DMS153 treated with DMSO at 0.1 percent for 48 hours (cell line): ENCODE measurements at regions not wholly inside any gene's neighbourhood (a gene's known extent, or its start where the extent isn't known, plus 50 kb on each side); places are given as distances from the start of the nearest gene placed in this dataset.

Experiments
- DNase-seq: peaks from one replicate; lab custom pipeline; 2025; ENCODE audit not compliant: unreplicated experiment; lab: John Stamatoyannopoulos, UW

DNA sequence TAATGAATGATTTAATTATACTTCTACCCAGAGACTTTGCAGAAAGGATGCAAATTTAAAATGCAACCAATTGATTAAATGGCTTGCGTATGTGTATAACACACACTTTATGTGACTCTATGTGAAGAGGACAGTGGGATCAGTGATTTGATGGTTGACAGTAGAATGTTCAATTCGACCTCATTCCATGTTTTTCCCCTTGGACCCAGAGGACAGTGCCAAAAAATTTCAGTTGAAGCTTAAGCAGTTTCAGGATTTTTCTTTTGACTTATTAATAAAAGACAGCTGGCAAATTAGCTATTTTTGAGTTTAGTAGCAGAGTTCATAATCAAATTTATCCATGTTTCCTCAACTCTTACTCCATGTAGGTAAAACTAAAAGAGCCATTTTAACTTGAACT, 742.4 kb upstream of the NR2F2 start:
- no peak for DNase-seq

DNA sequence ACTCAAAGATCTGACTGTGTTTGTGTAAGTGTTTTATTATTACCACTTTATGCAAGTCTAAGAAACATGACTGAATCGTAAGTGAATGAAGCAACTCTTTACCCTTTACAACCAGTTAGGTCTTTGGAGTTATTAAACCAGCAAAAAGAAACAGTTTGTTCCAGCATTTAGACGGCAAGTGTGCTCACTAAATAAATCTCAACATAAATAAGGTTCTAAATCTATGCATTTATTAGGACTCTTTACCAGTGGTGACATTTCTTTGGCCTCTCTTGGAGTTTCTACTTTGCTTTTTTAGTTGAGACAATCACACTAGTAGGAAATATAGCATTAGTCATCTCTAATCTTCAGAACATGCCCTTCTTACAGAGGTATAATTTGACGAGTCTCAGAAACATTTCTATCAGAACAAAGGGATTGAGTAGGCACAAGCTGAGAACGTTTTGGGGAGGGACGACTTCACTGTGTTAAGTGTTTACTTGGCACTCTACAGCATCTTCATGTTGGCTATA, 739.9 kb upstream of the NR2F2 start:
- no peak for DNase-seq

DNA sequence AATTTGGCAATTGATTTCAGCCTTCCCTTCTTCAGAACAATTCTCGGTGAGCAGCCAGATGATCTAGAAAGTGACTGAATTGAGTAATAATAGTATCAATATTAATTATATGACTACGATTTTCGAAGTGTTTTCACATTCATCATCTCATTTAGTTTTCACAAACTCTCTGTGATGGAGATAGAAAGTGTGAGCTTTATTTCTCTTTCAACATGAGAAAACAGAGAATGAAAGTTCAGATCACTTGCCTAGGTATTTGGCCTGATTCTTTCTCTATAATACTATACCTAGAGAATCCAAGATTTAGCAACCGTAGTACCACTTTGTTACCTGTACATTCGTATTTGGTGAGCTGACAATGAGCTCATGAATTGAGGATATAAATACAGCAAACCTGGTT, 739.2 kb upstream of the NR2F2 start:
- no peak for DNase-seq

DNA sequence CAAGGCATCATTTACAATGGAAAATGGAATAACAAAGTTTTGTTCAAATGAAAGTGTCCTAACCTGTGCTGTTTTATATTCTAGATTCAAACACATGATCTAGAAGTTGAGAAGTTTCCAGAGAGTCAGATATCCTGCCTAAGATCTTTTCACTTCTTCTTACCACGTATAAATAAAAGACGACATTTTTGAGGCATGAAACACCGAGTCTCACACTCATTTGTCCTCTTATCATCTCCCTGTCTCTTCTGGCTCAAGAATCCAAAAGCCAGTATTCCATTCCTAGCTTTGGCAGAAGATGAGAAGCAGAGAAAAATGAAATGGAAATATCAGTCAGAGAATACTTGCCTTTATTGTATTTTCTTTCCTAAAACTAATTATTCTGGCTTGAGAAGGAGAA, 738.6 kb upstream of the NR2F2 start:
- no peak for DNase-seq

DNA sequence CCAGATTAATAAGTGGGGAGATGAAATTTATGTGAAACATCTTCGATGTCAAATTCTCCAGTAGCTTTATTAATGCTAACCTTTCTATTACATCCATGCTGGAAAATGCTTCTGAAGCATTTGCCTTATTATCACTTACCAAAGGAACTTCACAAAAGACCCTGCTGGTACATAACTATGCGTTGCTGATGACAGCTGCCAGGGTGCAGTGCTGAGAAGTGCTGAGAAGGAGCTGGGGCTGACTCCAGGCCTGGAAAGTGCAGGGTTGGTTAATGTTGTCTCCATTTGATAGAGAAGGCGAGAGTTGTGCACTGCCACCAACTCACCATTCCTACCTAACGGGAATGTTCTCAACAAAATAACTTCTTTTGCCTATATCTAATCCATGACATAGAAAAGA, 736.0 kb upstream of the NR2F2 start:
- DNase-seq, result no peak

DNA sequence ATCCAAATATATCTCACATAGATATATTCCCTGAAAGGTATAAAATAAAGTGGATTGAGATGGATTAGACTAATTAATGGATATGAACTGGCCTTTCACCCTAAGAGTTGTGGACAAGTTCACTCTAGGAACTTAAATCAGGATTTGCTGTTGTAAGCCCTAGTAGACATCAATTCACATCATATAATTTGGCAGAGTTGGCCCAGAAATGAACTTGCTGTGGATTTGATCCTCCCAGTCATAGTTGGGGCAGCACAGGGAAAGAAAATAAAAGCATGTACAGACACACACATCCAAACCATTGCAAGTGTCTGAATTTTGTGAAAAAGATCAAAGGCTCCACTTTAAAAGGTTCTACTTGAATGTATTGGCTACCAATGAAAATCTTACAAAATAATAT, 734.7 kb upstream of the NR2F2 start:
- DNase-seq, result no peak

DNA sequence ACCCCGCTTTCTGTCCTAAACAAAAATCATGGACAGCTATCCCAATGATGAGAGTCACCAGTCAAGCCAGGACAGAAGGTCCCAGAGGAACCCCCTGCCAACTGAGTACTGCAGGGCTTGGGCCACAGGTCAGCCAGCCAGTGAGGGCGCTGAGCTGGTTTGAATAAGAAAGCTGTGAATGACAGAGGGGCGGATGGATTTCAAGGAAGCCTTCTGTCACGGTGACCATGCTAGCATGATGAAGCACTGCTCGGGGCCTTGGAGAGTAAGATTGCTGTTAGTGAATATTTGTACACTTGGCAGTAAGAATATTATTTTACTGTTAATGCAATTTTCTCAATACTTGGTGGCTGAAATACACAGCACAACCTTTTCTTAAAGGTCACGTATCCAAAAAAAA, 734.0 kb upstream of the NR2F2 start:
- DNase-seq, result no peak

DNA sequence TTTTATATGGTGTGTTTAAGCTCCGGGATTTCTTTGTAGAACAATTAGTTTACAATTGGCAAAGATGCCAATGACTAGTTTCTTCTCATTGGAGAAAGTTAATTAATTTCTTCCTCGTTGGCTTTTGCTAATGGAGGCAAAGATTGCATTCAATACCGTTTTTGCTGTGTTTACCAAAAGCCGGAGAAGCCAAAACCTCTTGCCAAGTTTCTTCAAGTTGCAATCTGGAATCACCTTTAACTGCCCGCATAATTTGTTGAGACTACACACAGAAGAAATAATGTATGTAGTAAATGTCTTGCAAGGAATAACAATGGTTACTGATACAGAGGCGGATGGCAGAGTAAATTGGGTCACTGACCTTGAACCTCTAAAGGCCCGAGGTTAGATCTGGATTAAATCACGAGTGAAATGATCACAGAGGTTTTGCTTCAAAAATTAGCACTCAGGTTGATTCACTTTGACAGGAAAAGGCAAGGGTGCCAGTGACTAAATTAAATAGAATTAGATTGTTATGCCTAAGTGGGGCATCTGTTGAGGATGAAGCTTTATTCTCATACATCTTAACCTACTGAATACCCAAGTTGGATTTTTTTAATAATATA, 732.1 kb upstream of the NR2F2 start:
- no peak for DNase-seq

DNA sequence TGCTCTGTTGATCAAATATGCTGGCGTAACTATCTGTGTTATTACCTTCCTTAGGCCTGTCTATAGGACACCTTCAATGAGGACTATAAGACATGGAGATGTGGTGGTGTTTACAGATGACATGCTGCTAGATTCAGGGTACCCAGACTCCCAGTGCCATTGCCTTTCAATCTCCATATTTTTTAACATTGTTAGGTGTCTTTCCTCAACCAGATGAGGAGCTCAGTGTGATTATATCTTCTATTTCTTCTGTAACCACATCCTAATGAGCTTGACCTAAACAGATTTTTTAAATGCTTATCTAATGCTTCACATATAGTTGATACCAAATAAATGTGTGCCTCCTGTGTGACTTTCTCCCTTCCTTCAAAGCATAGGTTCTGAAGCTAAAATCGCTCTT, 730.1 kb upstream of the NR2F2 start:
- DNase-seq, result no peak

DNA sequence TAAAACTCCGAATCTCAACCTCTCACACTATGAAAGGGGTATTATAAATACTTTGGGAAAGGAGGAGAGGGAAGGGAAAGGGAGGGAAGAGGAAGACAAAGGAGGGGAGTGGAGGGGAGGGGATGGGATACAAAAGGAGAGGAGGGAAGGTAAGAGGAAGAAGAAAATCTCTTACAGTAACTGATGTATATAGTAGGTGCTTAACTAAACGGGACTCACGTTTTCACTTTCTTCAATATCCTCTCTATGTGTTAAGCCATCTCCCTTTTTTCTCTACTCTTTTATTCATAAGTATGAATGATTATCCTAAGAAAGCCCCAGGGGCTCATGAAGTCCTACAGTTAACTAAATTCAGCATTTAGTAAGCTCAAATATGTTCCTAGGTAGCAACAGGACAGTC, 729.6 kb upstream of the NR2F2 start:
- no peak for DNase-seq

DNA sequence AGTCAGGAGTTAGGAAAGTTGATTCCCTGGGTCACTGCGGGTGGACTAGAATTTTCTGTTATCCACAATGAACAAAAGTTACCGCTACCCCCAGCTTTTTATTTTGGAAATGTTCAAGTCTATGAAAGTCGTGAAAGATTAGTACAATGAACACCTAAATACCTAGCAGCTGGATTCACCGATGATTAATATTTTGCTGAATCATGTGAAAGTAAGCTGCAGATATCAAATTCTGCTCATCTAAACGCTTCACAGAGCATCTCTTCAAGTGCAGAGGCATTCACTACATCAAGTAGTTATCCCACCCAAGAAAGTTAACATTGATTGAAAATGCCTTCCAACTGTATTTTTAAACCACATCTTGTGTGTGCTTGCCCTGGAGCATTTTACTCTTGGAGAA, 729.0 kb upstream of the NR2F2 start:
- no peak for DNase-seq

DNA sequence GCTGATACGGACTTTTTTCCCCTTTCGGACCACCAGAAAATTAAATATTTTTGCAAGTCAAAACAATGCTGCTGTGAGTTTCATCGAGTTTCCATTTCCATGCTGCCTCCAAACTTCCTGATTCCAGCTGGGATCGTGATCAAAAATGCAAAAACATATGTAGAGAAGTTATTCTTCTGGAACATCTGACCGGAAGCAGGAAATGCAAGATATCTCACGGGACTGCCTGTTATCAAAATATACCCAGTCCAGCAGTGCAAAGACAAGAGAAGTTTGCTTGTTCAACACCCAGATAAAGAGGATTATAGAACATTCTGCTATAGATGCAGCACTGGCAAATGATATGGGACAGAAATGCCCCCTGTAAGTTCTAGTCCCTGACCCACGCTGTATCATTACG, 726.7 kb upstream of the NR2F2 start:
- no peak for DNase-seq

DNA sequence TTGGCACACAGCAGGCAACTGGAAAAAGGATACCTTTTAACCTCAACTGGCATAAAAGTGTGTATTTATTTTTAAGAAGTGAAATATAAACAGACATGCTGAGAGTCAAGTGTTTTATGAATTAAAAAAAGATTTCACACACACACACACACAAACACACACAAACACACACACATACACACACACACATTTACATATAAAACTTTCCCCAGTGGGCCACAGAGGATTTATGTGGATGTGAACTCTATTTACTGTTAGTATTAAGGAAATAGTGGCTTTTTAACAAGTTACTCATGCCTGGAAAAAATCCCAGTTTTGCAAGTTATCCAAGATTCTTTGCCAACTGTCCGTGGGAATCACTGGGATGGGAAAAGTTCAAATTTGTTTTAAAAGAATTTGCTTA, 725.9 kb upstream of the NR2F2 start:
- no peak for DNase-seq

DNA sequence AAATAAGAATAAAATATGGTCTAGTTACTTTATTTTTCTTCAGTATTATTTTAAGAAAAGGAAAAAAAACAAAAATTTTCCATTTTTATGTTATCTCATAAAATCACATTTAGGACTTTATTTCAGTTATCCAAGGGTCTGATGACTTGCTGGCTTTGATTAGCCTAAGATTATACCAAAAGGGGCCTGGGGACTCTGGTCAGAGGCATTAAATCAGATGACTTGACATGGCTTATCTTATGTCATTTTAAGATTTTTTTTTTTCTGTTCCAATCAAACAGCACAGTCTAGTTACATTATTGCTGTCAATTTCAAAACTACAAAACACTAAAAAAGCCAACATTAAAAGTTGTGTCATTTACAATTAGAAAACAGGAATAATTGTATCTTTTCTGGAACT, 725.4 kb upstream of the NR2F2 start:
- no peak for DNase-seq

DNA sequence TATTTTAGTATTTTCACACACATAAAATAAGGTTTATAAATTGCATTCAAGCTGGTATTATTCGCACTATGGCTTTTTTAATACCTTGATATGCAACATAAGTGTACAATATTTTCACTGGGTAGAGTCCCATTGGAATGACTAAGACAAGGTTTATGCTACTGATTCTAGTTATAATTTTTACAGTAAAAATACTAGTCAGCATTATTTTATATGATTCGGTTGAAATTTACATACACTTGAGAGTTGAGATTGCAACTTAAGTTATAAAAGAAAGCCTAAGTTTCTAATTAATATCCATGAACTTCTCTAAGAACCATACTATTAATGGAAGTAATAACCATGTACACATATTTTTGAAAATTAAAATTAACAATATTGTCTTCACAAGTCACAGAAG, 723.9 kb upstream of the NR2F2 start:
- no peak for DNase-seq

DNA sequence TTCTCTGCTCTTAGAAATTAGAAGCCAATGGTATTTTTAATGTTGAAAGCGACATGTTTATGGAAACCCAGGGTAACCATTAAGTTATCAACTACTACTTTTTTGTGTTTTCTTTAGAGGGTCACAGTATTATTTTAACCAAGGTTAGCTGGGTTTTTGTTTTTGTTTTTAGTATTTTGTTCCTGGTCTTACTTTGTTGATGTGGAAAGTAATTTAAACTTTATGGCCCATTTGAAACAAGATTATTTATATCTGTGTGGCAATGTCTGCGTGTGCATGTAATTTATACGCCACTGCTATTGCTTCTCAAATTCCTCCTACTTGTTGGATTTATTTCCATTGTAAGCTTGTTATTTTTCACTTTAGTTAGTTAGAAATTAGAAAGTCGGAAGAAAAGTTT, 722.1 kb upstream of the NR2F2 start:
- DNase-seq, result no peak

DNA sequence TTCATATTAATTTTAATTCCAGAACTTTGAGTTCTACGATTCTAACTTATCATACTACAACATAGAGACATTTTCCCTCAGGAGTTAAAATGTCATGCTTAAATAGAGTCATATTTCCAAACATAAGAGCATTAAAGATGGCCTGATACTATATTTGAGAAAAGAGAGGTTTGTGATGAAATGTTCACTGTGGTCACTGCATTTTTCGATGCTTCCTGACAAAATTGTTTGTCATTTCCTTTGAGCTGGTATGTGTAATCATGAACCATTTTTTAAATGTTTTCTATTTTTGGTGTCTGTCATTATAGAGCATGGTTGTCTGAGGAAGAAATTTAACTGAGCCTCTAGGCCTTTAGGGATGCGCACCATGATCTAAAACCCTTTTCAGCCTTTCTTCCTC, 721.4 kb upstream of the NR2F2 start:
- no peak for DNase-seq

DNA sequence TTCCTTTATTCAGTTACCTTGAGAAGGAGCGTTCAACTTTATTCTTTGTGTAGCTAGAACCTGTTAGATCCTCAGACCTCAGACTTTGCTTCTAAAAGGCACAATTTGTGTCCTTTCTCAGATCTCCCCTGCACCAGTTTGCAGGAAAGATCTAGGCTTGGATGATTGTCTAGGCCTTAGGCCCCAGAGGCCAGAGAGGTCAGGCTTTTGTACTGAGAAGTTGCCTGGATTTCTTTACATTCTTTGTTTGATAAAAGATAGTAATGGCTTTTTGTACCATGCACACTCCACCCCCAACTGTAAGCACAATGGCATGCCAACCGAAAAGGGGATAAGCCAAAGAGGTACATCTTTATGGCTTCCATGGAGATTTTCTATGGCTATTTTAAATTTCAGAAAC, 719.6 kb upstream of the NR2F2 start:
- DNase-seq, result no peak

DNA sequence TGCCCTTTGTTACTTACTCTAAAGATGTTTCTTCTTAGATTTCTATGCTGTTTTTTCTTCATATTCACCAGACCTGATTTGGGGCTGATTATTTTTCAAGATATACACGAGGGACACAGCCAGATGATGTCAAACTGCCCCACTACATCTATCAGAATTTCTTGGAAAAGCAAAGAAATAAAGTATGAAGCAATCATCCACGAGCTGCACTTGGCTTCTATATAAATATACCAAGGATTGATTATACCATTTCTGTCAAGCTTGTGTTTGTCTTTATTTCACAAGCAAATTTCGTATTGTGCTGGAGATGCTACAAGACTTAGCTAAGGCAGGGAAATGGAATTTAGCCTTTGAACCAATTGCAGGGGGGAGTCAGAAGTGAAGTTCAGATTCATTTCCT, 715.1 kb upstream of the NR2F2 start:
- DNase-seq, result no peak

DNA sequence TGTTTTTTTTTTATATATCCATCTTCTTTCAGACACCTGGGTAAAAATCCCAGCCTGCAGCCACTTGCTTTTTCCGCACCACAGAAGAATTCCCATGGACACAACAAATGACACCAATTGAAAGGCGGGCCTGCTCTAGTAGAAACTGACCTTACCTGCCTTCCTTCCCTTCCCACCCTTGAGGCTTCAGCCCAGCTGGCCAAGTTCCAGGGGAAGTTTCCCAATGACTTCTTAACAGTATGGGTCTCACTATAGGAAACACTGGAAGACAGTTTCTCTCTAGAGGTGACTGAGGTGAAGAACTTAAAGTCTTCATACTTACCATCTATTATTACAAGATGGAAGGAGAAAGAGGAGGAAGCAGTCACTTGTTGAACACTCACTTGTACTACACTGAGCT, 714.2 kb upstream of the NR2F2 start:
- DNase-seq, result no peak

DNA sequence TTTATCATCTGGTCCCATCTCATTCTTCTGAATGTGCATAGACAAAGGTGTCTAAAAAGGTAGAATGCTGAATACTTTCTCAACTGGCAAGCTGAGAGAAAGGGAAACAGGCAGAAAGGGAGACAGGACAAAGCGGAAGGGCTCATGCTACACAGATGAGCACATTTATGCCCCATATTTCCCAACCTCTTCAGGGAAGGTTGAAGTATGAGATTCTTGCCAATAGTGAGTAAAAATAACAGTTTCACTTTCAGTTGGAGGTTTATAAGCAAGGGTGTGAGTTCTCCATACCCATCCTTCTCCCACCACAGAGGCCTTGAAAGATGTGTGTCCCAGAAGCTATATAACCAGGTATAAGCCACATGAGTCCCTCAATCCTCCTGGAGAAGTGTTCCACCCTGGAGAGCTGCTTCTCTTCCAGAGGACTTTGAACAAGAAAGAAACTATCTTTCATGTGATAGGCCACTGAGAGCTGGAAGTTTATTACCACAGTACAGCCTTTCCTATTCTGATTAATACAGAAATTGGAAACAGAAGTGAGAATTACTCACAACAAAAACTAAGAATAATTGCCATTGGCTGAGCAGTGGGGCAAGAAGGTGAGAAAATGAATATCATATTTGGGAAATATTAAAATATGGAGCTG, 709.4 kb upstream of the NR2F2 start:
- DNase-seq, result no peak

DNA sequence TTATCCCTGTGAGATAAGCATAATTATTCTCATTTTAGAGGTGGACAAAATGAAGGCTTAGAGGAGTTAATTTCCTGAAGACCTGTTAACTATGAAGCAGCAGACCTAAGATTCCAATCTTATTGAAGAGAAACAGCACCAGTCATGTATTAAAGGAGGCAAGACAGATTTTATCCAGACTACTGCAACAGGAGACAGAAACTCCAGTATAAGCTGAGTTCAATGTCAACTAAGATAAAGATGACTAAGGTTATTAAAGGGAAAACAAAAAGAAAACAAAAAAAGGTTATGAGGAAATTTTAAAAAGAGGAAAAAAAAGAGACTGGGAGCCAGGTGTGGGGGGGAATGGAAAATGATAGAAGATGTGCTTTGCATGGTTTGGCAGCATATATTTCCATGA, 707.7 kb upstream of the NR2F2 start:
- DNase-seq, result no peak

DNA sequence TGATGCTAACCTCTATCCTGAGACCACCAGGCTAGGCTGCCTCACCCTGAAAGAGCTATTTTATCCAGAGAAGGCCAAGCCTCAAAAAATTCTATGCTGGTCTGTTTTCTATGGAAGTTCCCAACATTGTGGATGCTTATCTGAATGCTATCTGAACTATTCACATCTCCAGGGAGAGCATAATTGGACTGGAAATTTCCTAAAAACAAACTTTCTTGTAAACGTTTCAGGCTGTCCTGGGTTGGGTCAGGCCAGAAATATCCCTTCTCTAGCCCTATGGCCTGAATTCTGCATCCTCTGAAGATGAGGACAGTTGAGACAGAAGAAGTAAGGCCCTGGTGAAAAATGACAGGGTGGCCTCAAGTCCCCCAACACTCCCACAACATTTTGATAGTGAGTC, 706.4 kb upstream of the NR2F2 start:
- DNase-seq, result no peak
